WTC11 (cell line): ENCODE measurements at regions not wholly inside any gene's neighbourhood (a gene's known extent, or its start where the extent isn't known, plus 50 kb on each side); places are given as distances from the start of the nearest gene placed in this dataset.

Experiments
- ATAC-seq: fragments of 200-7000 bp; cut with Tn5 transposase; 2 replicates; pipeline ENCODE4 v1.10.0; 2021; ENCODE audit warnings: mild to moderate bottlenecking, moderate library complexity
- CTCF ChIA-PET: fragments of 300-600 bp; sonication (Branson Sonifier 250); formaldehyde crosslinking; loops from one replicate; lab custom pipeline; 2021; ENCODE audit warnings: antibody characterized with exemption; lab: Charles Lee
- POLR2A ChIA-PET: fragments of 350-600 bp; sonication (Branson Sonifier 250); formaldehyde crosslinking; loops from one replicate; lab custom pipeline; 2021; ENCODE audit warnings: antibody characterized with exemption; lab: Charles Lee
- DNase-seq: peaks from one replicate; pipeline ENCODE4 v3.0.0; 2021; ENCODE audit warnings: low spot score
- H3K27ac Mint-ChIP-seq: 2 replicates; pipeline ENCODE4 v1.8.0; 2021; ENCODE audit warnings: mixed read lengths
- H3K27me3 Mint-ChIP-seq: 2 replicates; pipeline ENCODE4 v1.8.0; 2021; ENCODE audit warnings: low read depth, mild to moderate bottlenecking, moderate library complexity, mixed read lengths
- H3K36me3 Mint-ChIP-seq: 2 replicates; pipeline ENCODE4 v1.8.0; 2021; ENCODE audit warnings: mixed read lengths
- H3K4me1 Mint-ChIP-seq: 2 replicates; pipeline ENCODE4 v1.8.0; 2022; ENCODE audit warnings: mixed read lengths
- H3K4me3 Mint-ChIP-seq: 2 replicates; pipeline ENCODE4 v1.8.0; 2021; ENCODE audit warnings: mild to moderate bottlenecking, moderate library complexity, mixed read lengths
- H3K9me3 Mint-ChIP-seq: 2 replicates; pipeline ENCODE4 v1.8.0; 2021; ENCODE audit warnings: mixed read lengths
- AR ChIP-seq: fragments of 250-450 bp; sonication (Bioruptor Pico); IDR thresholded peaks from 2 replicates; pipeline ENCODE4 v1.9.0; 2021; ENCODE audit warnings: mild to moderate bottlenecking
- E2F4 ChIP-seq: sonication (generic); formaldehyde crosslinking; IDR thresholded peaks from 2 replicates; pipeline ENCODE4 v1.8.1; 2022; ENCODE audit warnings: low read depth, mild to moderate bottlenecking, moderate library complexity, missing genetic modification reagents, borderline replicate concordance
- ELF4 ChIP-seq: sonication (generic); formaldehyde crosslinking; IDR thresholded peaks from 2 replicates; pipeline ENCODE4 v1.8.1; 2022; ENCODE audit warnings: low read depth, mild to moderate bottlenecking, moderate library complexity, missing genetic modification reagents
- EMX1 ChIP-seq: fragments of 250-450 bp; sonication (Bioruptor Pico); IDR thresholded peaks from 2 replicates; pipeline ENCODE4 v1.8.0; 2021; ENCODE audit warnings: mild to moderate bottlenecking
- ERG ChIP-seq: fragments of 250-450 bp; sonication (Bioruptor Pico); IDR thresholded peaks from 2 replicates; pipeline ENCODE4 v1.8.0; 2021; ENCODE audit warnings: mild to moderate bottlenecking
- IRF2 ChIP-seq: sonication (generic); formaldehyde crosslinking; IDR thresholded peaks from 2 replicates; pipeline ENCODE4 v1.8.0; 2022; ENCODE audit warnings: low read depth, missing genetic modification reagents, borderline replicate concordance
- NR2C2 ChIP-seq: sonication (generic); formaldehyde crosslinking; IDR thresholded peaks from 2 replicates; pipeline ENCODE4 v1.8.0; 2022; ENCODE audit warnings: mild to moderate bottlenecking, missing genetic modification reagents
- NR3C1 ChIP-seq: sonication (generic); formaldehyde crosslinking; conservative IDR thresholded peaks from 2 replicates; pipeline ENCODE4 v1.8.1; 2023; ENCODE audit warnings: low read depth, mild to moderate bottlenecking, missing genetic modification reagents
- USF2 ChIP-seq: sonication (generic); formaldehyde crosslinking; IDR thresholded peaks from 2 replicates; pipeline ENCODE4 v1.8.1; 2023; ENCODE audit warnings: mild to moderate bottlenecking, missing genetic modification reagents, moderate library complexity
- ZNF138 ChIP-seq: sonication (generic); formaldehyde crosslinking; conservative IDR thresholded peaks from 2 replicates; pipeline ENCODE4 v1.8.1; 2022; ENCODE audit warnings: mild to moderate bottlenecking, moderate library complexity, missing genetic modification reagents
- ZNF423 ChIP-seq: fragments of 250-450 bp; sonication (Bioruptor Pico); IDR thresholded peaks from 2 replicates; pipeline ENCODE4 v2.1.2; 2022; ENCODE audit warnings: mild to moderate bottlenecking, moderate library complexity
- TF ChIP-seq, protein P1 (sequence below): sonication (generic); formaldehyde crosslinking; IDR thresholded peaks from 2 replicates; pipeline ENCODE4 v1.8.0; 2022; ENCODE audit warnings: missing genetic modification reagents
- TF ChIP-seq, protein P2 (sequence below): sonication (generic); formaldehyde crosslinking; IDR thresholded peaks from 2 replicates; pipeline ENCODE4 v1.8.1; 2023; ENCODE audit warnings: mild to moderate bottlenecking, missing genetic modification reagents
- TF ChIP-seq, protein P3 (sequence below): sonication (generic); formaldehyde crosslinking; IDR thresholded peaks from 2 replicates; pipeline ENCODE4 v1.8.1; 2023; ENCODE audit warnings: mild to moderate bottlenecking, missing genetic modification reagents, moderate library complexity
- TF ChIP-seq, protein P4 (sequence below): sonication (generic); formaldehyde crosslinking; IDR thresholded peaks from 2 replicates; pipeline ENCODE4 v1.8.0; 2022; ENCODE audit warnings: mild to moderate bottlenecking, missing genetic modification reagents

- TF ChIP-seq, protein P1, sequence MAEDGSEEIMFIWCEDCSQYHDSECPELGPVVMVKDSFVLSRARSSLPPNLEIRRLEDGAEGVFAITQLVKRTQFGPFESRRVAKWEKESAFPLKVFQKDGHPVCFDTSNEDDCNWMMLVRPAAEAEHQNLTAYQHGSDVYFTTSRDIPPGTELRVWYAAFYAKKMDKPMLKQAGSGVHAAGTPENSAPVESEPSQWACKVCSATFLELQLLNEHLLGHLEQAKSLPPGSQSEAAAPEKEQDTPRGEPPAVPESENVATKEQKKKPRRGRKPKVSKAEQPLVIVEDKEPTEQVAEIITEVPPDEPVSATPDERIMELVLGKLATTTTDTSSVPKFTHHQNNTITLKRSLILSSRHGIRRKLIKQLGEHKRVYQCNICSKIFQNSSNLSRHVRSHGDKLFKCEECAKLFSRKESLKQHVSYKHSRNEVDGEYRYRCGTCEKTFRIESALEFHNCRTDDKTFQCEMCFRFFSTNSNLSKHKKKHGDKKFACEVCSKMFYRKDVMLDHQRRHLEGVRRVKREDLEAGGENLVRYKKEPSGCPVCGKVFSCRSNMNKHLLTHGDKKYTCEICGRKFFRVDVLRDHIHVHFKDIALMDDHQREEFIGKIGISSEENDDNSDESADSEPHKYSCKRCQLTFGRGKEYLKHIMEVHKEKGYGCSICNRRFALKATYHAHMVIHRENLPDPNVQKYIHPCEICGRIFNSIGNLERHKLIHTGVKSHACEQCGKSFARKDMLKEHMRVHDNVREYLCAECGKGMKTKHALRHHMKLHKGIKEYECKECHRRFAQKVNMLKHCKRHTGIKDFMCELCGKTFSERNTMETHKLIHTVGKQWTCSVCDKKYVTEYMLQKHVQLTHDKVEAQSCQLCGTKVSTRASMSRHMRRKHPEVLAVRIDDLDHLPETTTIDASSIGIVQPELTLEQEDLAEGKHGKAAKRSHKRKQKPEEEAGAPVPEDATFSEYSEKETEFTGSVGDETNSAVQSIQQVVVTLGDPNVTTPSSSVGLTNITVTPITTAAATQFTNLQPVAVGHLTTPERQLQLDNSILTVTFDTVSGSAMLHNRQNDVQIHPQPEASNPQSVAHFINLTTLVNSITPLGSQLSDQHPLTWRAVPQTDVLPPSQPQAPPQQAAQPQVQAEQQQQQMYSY (CRISPR knock-in tag), result no peak
- TF ChIP-seq EMX1 (CRISPR knock-in tag) (no peak), ZNF423 (CRISPR knock-in tag) (no peak), NR2C2 (no peak), E2F4 (no peak), USF2 (CRISPR knock-in tag) (no peak), ZNF138 (CRISPR knock-in tag) (no peak), IRF2 (CRISPR knock-in tag) (no peak)
- TF ChIP-seq, protein P2, sequence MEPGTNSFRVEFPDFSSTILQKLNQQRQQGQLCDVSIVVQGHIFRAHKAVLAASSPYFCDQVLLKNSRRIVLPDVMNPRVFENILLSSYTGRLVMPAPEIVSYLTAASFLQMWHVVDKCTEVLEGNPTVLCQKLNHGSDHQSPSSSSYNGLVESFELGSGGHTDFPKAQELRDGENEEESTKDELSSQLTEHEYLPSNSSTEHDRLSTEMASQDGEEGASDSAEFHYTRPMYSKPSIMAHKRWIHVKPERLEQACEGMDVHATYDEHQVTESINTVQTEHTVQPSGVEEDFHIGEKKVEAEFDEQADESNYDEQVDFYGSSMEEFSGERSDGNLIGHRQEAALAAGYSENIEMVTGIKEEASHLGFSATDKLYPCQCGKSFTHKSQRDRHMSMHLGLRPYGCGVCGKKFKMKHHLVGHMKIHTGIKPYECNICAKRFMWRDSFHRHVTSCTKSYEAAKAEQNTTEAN, result no peak
Observed at GRCh38 chr1:98019747-98020146, 98.9 kb upstream of the DPYD start (continued).

DNA sequence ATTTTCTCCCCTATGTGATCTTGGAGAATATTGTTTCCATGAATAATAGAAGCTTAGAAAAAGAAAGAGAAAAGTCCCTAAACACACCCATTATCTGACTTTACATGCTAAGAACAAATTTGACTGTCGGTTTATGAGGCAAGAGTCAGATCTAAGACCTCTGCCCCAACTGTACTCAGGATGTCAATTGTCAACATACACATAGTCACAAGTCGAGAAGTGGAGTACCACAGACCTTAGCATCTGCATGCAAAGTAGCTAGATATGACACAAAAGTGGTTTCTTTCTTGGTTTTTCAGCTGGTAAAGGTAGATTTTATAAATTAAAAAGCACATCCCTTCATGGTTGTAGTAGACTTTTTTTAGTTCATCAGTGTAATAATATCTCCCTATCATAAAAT is 97.2 kb upstream of the DPYD start:
- POLR2A ChIA-PET, result no interaction called here
- CTCF ChIA-PET, result no interaction called here
- no peak for TF ChIP-seq NR3C1 (CRISPR knock-in tag)
- no peak for TF ChIP-seq ELF4 (CRISPR knock-in tag)
- TF ChIP-seq, protein P3, sequence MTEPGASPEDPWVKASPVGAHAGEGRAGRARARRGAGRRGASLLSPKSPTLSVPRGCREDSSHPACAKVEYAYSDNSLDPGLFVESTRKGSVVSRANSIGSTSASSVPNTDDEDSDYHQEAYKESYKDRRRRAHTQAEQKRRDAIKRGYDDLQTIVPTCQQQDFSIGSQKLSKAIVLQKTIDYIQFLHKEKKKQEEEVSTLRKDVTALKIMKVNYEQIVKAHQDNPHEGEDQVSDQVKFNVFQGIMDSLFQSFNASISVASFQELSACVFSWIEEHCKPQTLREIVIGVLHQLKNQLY (CRISPR knock-in tag), result no peak
- no peak for TF ChIP-seq ZNF423 (CRISPR knock-in tag)
- TF ChIP-seq ERG (CRISPR knock-in tag), result no peak
- Mint-ChIP-seq H3K27ac (no peak overlapping the region), H3K9me3 (no peaks in the 10 kb centered on the region), H3K27me3 (no peaks in the 10 kb centered on the region), H3K4me1 (no peaks in the 10 kb centered on the region), H3K36me3 (no peaks in the 10 kb centered on the region), H3K4me3 (no peak overlapping the region)
- ATAC-seq, result no peak
- DNase-seq, result no peak

GRCh38 chr1:98017184-98017583 is 96.3 kb upstream of the DPYD start:
- no peaks in the 10 kb centered on the region for H3K36me3 Mint-ChIP-seq
- CTCF ChIA-PET, result no interaction called here
- no peak for DNase-seq
- H3K9me3 Mint-ChIP-seq, result no peaks in the 10 kb centered on the region
- no peaks in the 10 kb centered on the region for H3K4me1 Mint-ChIP-seq
- no peak for TF ChIP-seq AR (CRISPR knock-in tag)
- TF ChIP-seq, protein P3 (CRISPR knock-in tag), result no peak
- TF ChIP-seq E2F4, result no peak
- TF ChIP-seq, protein P4, sequence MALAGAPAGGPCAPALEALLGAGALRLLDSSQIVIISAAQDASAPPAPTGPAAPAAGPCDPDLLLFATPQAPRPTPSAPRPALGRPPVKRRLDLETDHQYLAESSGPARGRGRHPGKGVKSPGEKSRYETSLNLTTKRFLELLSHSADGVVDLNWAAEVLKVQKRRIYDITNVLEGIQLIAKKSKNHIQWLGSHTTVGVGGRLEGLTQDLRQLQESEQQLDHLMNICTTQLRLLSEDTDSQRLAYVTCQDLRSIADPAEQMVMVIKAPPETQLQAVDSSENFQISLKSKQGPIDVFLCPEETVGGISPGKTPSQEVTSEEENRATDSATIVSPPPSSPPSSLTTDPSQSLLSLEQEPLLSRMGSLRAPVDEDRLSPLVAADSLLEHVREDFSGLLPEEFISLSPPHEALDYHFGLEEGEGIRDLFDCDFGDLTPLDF, result no peak
- TF ChIP-seq, all 79 proteins: peak for 0
- no peak for ATAC-seq
- POLR2A ChIA-PET, result no interaction called here
- peaks cover 2% of the 10 kb centered on the region; the same call in 1 of the 2 replicates for H3K27me3 Mint-ChIP-seq
- H3K27ac Mint-ChIP-seq, result no peak overlapping the region
- H3K4me3 Mint-ChIP-seq, result no peak overlapping the region
